ENCODE measurements at regions not wholly inside any gene's neighbourhood (a gene's known extent, or its start where the extent isn't known, plus 50 kb on each side); places are given as distances from the start of the nearest gene placed in this dataset.

DNA sequence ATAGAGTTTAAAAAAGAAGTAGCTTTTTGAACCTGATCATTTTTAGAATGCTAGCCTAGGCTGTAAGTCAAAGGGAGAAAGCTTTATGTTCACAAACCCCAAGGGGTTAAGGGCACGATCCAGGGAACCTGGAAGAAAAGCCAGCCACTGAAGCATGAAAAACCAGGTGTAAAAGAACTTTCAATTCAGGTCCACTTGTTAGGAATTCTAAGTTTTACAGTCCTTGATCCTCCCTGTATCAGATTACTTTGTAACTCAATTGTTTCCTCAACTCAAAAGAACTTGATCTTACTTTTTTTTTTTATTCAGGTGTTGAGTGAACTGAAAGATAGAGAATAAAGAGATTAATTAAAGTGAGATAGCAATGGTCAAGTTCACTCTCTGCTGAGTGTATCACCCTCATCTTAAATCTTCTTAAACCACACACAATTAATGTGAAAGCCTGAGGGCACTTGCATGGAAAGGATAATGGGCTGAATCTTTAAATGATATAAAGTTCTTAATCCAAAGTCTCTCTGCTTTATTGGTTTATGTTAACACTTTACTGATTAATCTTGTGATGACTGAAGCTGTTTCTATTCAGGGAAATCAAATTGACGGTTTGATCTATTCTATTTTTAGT is 672.2 kb upstream of the LRRN3 start:
- no peak for FAIRE-seq
- Histone ChIP-seq H3K9me3 (ENCODE audit: control insufficient read depth in 2 of 3, insufficient read depth in 1 of 3, low read length in 3 of 3) (no peaks in the 10 kb centered on the region), H3K36me3 (ENCODE audit: control insufficient read depth in 2 of 3, insufficient read depth in 3 of 3, low read length in 3 of 3) (no peaks in the 10 kb centered on the region), H3K27me3 (ENCODE audit: control insufficient read depth, insufficient read depth, low read length) (no peaks in the 10 kb centered on the region), H3K4me1 (ENCODE audit: control insufficient read depth in 2 of 3, insufficient read depth in 2 of 3, low read depth in 1 of 3, low read length in 3 of 3) (no peaks in the 10 kb centered on the region), H3K9ac (ENCODE audit: low read length in 3 of 3) (no peak overlapping the region), H3K4me3 (ENCODE audit: low read length in 3 of 3) (no peak overlapping the region), H3K27ac (ENCODE audit: low read depth in 2 of 2, low read length in 2 of 2) (no peak overlapping the region)
- TF ChIP-seq, protein P1, sequence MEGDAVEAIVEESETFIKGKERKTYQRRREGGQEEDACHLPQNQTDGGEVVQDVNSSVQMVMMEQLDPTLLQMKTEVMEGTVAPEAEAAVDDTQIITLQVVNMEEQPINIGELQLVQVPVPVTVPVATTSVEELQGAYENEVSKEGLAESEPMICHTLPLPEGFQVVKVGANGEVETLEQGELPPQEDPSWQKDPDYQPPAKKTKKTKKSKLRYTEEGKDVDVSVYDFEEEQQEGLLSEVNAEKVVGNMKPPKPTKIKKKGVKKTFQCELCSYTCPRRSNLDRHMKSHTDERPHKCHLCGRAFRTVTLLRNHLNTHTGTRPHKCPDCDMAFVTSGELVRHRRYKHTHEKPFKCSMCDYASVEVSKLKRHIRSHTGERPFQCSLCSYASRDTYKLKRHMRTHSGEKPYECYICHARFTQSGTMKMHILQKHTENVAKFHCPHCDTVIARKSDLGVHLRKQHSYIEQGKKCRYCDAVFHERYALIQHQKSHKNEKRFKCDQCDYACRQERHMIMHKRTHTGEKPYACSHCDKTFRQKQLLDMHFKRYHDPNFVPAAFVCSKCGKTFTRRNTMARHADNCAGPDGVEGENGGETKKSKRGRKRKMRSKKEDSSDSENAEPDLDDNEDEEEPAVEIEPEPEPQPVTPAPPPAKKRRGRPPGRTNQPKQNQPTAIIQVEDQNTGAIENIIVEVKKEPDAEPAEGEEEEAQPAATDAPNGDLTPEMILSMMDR (IDR thresholded peaks at IDR 0.05; ENCODE audit: borderline replicate concordance, extremely low read depth, insufficient read depth), result no peak
- peak in 4 of 5 donors; percentile 33 to 85 (median 58) for DNase-seq
- intact Hi-C loops (cut with DNase I), result no loop called here

DNA sequence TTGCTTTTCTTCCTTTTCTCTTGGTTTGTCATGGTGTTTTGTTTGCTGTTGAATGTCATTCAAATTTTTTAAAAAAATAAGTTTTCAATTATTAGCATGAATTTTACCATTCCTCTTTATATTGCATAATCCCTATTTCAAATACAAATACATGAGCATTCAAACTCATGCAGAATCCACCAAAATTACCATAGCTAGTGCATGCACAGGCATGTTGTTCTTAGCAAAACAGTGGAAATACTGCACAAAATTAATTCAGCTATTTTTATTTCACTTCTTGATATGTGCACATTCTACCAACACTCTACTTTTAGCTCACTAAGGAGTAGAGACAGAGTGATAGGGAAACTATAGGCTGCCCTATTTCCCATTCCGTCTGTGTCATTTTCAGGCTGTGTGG is 670.1 kb upstream of the LRRN3 start:
- TF ChIP-seq, protein P1 (IDR thresholded peaks at IDR 0.05; ENCODE audit: borderline replicate concordance, extremely low read depth, insufficient read depth), result no peak
- FAIRE-seq (no peak), DNase-seq (no peak)
- no peaks in the 10 kb centered on the region for H3K36me3 ChIP-seq (ENCODE audit: control insufficient read depth in 2 of 3, insufficient read depth in 3 of 3, low read length in 3 of 3)
- intact Hi-C loops (cut with DNase I), result no loop called here
- no peaks in the 10 kb centered on the region for H3K9me3 ChIP-seq (ENCODE audit: control insufficient read depth in 2 of 3, insufficient read depth in 1 of 3, low read length in 3 of 3)
- no peak overlapping the region for H3K4me3 ChIP-seq (ENCODE audit: low read length in 3 of 3)
- no peak overlapping the region for H3K27ac ChIP-seq (ENCODE audit: low read depth in 2 of 2, low read length in 2 of 2)
- H3K9ac ChIP-seq (ENCODE audit: low read length in 3 of 3), result no peak overlapping the region
- no peaks in the 10 kb centered on the region for H3K27me3 ChIP-seq (ENCODE audit: control insufficient read depth, insufficient read depth, low read length)
- no peaks in the 10 kb centered on the region for H3K4me1 ChIP-seq (ENCODE audit: control insufficient read depth in 2 of 3, insufficient read depth in 2 of 3, low read depth in 1 of 3, low read length in 3 of 3)

DNA sequence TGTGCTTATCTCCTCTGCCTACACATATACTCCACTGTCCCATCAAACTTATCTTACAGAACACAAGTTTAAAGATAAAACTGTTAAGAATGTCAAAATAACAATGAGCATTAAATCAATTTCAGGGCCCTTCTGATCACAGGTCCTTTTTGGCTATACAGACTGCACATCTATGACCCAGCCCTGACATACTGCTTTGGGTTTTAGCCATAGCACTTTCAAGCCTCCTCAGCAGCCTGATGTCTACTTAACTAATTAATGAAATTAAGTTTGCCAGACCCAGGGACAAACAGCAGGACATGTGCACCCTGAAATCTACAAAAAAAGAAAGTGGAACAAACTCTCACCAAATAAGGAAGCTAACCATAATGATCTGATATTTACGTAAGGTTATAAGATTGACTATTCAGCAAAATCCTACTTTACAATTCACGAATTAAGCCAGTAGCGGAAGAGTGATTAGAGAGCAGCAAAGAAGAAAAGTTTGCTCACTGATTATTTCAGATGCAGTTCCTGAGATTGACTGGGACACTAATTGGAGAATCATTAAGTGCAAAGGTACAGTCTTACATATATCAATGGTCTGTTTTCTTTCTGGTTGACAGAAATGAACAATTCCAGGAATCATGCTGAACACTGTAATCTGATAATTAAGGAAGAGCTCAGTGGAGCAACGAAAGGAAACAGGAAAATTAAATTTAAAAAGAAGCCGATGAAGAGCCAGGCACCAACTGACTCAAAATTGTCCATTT is 669.3 kb upstream of the LRRN3 start:
- H3K4me1 ChIP-seq (ENCODE audit: control insufficient read depth in 2 of 3, insufficient read depth in 2 of 3, low read depth in 1 of 3, low read length in 3 of 3), result no peaks in the 10 kb centered on the region
- FAIRE-seq (no peak), DNase-seq (no peak)
- intact Hi-C loops (cut with DNase I), result no loop called here
- H3K9ac ChIP-seq (ENCODE audit: low read length in 3 of 3), result no peak overlapping the region
- H3K4me3 ChIP-seq (ENCODE audit: low read length in 3 of 3), result no peak overlapping the region
- no peaks in the 10 kb centered on the region for H3K27me3 ChIP-seq (ENCODE audit: control insufficient read depth, insufficient read depth, low read length)
- no peak overlapping the region for H3K27ac ChIP-seq (ENCODE audit: low read depth in 2 of 2, low read length in 2 of 2)
- TF ChIP-seq, protein P1 (IDR thresholded peaks at IDR 0.05; ENCODE audit: borderline replicate concordance, extremely low read depth, insufficient read depth), result no peak
- no peaks in the 10 kb centered on the region for H3K9me3 ChIP-seq (ENCODE audit: control insufficient read depth in 2 of 3, insufficient read depth in 1 of 3, low read length in 3 of 3)
- no peaks in the 10 kb centered on the region for H3K36me3 ChIP-seq (ENCODE audit: control insufficient read depth in 2 of 3, insufficient read depth in 3 of 3, low read length in 3 of 3)
